Common myeloid progenitor, CD34-positive (primary cell): ENCODE measurements at regions not wholly inside any gene's neighbourhood (a gene's known extent, or its start where the extent isn't known, plus 50 kb on each side); places are given as distances from the start of the nearest gene placed in this dataset.

Source experiments
- CTCF ChIA-PET: fragments of 350-600 bp; sonication (Branson Sonifier 250); formaldehyde crosslinking; loops from one replicate; lab custom pipeline; 2021; ENCODE audit warnings: antibody characterized with exemption; lab: Charles Lee
- POLR2A ChIA-PET: fragments of 350-600 bp; sonication (Branson Sonifier 250); formaldehyde crosslinking; loops from one replicate; lab custom pipeline; 2021; ENCODE audit warnings: antibody characterized with exemption; lab: Charles Lee
- DNase-seq, 3 donors: peaks; one replicate each; pipeline versions ENCODE4 v3.0.0 to v3.0.0-alpha.2; 2013
- H3K27ac ChIP-seq, 2 experiments: 1 replicate in 1 of 2; 2 replicates in 1 of 2; pipeline ENCODE4 v1.7.0; 2013; ENCODE audit warnings: inconsistent platforms in 2 of 2, low read length in 2 of 2, mild to moderate bottlenecking in 2 of 2, low read depth in 1 of 2, moderate library complexity in 1 of 2; ENCODE audit not compliant: severe bottlenecking in 2 of 2, insufficient read depth in 1 of 2, poor library complexity in 1 of 2
- H3K27me3 ChIP-seq, 5 experiments: replicated peaks in 2 of 5; 1 replicate in 3 of 5; 2 replicates in 2 of 5; pipeline versions ENCODE4 v1.6.1 to v1.7.0; 2013; ENCODE audit warnings: low read length in 4 of 5, mild to moderate bottlenecking in 2 of 5, moderate library complexity in 2 of 5, inconsistent platforms in 1 of 5; ENCODE audit not compliant: insufficient read depth in 5 of 5, control insufficient read depth in 4 of 5
- H3K36me3 ChIP-seq, 4 experiments: 1 replicate in 2 of 4; 2 replicates in 2 of 4; pipeline versions ENCODE4 v1.6.1 to v1.7.0; 2013; ENCODE audit warnings: low read length in 3 of 4, control low read depth in 1 of 4, mild to moderate bottlenecking in 1 of 4; ENCODE audit not compliant: control insufficient read depth in 4 of 4, insufficient read depth in 4 of 4
- H3K4me1 ChIP-seq, 4 experiments: 1 replicate in 3 of 4; 2 replicates in 1 of 4; pipeline versions ENCODE4 v1.6.1 to v1.7.1; 2013; ENCODE audit warnings: low read length in 3 of 4, mild to moderate bottlenecking in 3 of 4, control low read depth in 1 of 4, inconsistent platforms in 1 of 4, moderate library complexity in 1 of 4; ENCODE audit not compliant: control insufficient read depth in 4 of 4, insufficient read depth in 4 of 4; ENCODE audit errors: control extremely low read depth in 1 of 4
- H3K4me3 ChIP-seq, 7 experiments: 1 replicate in 4 of 7; 2 replicates in 3 of 7; pipeline versions ENCODE4 v1.5.1 to v1.7.0; 2013; ENCODE audit warnings: mild to moderate bottlenecking in 7 of 7, low read length in 6 of 7, moderate library complexity in 6 of 7, inconsistent platforms in 2 of 7, low read depth in 2 of 7, control low read depth in 1 of 7; ENCODE audit not compliant: insufficient read depth in 4 of 7, control insufficient read depth in 1 of 7; ENCODE audit errors: extremely low read depth in 1 of 7
- H3K9me3 ChIP-seq, 5 experiments: 1 replicate in 4 of 5; 2 replicates in 1 of 5; pipeline versions ENCODE4 v1.6.1 to v1.7.1; 2013; ENCODE audit warnings: low read length in 4 of 5, mild to moderate bottlenecking in 2 of 5, inconsistent platforms in 1 of 5, low read depth in 1 of 5, moderate library complexity in 1 of 5; ENCODE audit not compliant: control insufficient read depth in 4 of 5, insufficient read depth in 2 of 5; ENCODE audit errors: control extremely low read depth in 1 of 5
- WGBS: methylation state at CpG from one replicate; pipeline ENCODE4 v1.1.5; 2013; ENCODE audit not compliant: insufficient coverage; 5-methylcytosine and 5-hydroxymethylcytosine counted together

DNA sequence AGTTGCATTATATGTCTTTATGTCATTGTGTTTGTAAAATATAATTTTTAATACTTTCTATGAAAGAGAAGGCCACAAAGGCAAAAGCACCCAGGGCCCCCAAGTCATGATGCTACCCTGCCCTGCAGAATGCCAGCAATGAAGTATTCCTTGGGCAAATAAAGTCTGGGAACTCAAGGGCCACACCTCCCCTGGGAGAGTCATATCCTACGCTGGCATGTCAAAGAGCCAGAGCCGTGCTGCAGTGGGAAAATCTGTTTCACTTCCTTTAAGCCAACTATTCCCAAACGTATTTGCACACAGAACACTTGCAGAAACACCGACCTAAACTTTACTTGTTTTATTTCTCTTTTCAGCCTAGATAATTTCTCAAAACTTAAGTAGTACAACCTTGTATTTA lies 98.4 kb upstream of the KAZN start:
- Histone ChIP-seq H3K9me3 (no peaks in the 10 kb centered on the region), H3K27me3 (peaks cover 0 to 26% (median 4%) of the 10 kb centered on the region in 5 experiments), H3K36me3 (no peaks in the 10 kb centered on the region), H3K27ac (no peak overlapping the region), H3K4me3 (no peak overlapping the region), H3K4me1 (no peaks in the 10 kb centered on the region)
- no peak for DNase-seq
- WGBS: 66% methylated on average over 2 of the region's 4 CpGs
- ChIA-PET POLR2A (no interaction called here), CTCF (no interaction called here)

DNA sequence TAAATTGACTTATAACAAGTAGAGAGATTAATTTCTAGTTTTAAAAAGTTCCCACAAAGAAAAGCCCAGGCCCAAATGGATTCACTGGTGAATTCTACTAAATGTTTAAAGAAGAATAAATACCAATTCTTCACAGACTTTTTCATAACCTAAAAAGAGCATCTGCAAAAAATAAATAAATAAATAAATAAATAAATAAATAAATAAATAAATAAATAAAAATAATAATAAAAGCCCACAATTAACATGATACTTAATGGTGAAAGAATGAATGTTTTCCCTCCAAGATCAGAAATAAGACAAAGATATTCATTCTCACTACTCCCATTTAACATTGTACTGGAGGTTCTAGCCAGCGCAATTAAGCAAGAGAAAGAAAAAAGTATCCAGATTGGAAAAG lies 97.6 kb upstream of the KAZN start:
- H3K27ac ChIP-seq: no peak overlapping the region
- ChIA-PET POLR2A (no interaction called here), CTCF (no interaction called here)
- H3K36me3 ChIP-seq: no peaks in the 10 kb centered on the region
- DNase-seq: no peak
- H3K4me3 ChIP-seq: no peak overlapping the region
- WGBS: no CpG with 5 or more reads among the region's 1 CpG
- H3K4me1 ChIP-seq: no peaks in the 10 kb centered on the region
- H3K27me3 ChIP-seq: peaks cover 0 to 26% (median 3%) of the 10 kb centered on the region in 5 experiments
- no peaks in the 10 kb centered on the region for H3K9me3 ChIP-seq

DNA sequence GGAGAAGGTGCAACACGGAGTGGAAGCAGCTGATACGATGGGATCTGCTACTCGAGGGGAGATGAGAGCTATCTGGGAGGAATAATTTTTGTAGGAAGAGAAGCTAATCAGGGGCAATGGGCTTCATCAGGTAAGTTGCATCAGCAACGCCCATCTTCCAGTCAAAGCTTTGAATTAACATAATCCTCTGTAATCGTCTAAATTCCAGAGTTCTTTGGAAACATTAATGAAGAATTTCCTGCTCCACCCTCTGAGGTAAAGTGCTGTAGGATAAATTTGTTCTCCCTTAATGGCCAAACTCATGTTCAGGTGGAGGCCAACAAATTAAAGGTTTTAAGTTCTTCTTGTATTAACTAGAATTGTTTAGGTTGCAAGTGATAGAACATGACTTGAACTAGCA lies 94.0 kb upstream of the KAZN start:
- Histone ChIP-seq H3K36me3 (no peaks in the 10 kb centered on the region), H3K27ac (no peak overlapping the region), H3K4me3 (no peak overlapping the region), H3K9me3 (no peaks in the 10 kb centered on the region), H3K27me3 (peaks cover 0 to 26% (median 1%) of the 10 kb centered on the region in 5 experiments), H3K4me1 (no peaks in the 10 kb centered on the region)
- ChIA-PET POLR2A (no interaction called here), CTCF (no interaction called here)
- DNase-seq: no peak
- WGBS: 53% methylated on average over 4 of the region's 5 CpGs

DNA sequence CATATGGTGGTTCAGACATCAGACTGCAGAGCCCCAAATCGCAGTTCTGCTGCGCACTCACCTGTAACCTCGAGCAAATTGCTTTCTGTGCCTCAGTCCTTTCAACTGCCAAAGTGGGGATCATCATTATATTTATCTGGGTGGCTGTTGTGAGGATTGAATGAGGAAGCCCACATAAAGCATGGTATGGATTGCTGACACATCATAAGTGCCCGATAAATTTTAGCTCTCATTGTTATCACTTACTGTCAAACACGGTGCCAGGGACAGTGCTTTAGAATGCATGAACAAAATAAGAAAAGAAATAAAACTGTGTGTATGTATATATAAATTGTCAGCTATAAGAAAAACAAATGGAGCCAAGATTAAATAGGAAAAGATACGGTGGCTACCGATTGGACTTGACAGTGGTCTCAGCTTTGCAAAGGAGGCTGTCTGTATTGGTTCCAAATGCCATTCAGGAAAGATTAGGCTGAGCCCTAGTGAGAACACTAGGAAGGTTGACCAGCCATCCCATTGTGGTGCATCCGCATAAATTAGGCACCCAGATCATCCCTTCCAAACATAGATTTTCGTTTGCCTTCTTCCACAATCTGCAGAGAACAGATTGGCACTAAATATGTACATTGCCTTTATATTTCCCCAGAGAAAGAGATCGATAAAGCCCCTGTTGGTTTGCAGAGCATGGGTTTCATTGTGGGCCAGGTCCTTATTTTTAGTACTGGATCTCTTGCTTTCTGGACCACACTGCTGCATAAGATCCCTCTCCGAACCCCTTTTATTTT lies 91.8 kb upstream of the KAZN start:
- CTCF ChIA-PET: no interaction called here
- 85% methylated on average over 10 of the region's 11 CpGs for WGBS
- peaks cover 1 to 19% (median 3%) of the 10 kb centered on the region in 5 experiments for H3K27me3 ChIP-seq
- H3K9me3 ChIP-seq: no peaks in the 10 kb centered on the region
- H3K4me1 ChIP-seq: no peaks in the 10 kb centered on the region
- no peak overlapping the region for H3K4me3 ChIP-seq
- no peak for DNase-seq
- H3K36me3 ChIP-seq: no peaks in the 10 kb centered on the region
- POLR2A ChIA-PET: no interaction called here
- H3K27ac ChIP-seq: no peak overlapping the region

- no peak overlapping the region for H3K27ac ChIP-seq
- WGBS: 87% methylated on average over 3 of the region's 5 CpGs
- ChIA-PET CTCF (no interaction called here), POLR2A (no interaction called here)
- no peaks in the 10 kb centered on the region for H3K9me3 ChIP-seq
- DNase-seq: peak in 2 of 3 donors; percentile 12 to 32
- H3K4me3 ChIP-seq: no peak overlapping the region
- no peaks in the 10 kb centered on the region for H3K4me1 ChIP-seq
- no peaks in the 10 kb centered on the region for H3K36me3 ChIP-seq
- H3K27me3 ChIP-seq: peaks cover 1 to 22% (median 3%) of the 10 kb centered on the region in 5 experiments
Observed at GRCh38 chr1:14507262-14507661, 91.2 kb upstream of the KAZN start.

DNA sequence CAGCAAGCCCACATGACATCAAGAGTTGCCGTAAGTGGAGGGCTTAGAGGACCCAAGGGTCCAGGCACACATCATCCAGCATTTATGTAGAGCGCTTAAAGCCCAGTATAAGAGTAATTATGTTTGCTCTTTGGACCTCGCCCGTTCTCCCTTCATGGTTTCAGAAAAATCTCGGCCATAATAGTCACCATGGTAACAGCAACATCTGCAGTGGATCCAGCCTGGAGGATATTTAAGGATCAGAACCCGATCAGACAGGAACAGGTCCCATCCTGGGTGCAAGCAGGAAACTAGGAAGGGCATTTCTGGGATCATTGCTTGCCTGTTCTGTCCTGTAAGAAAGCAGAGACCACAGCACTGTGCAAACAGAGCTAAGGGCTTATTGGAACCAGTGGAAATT lies 89.9 kb upstream of the KAZN start:
- ChIA-PET CTCF (no interaction called here), POLR2A (no interaction called here)
- H3K36me3 ChIP-seq: no peaks in the 10 kb centered on the region
- no peaks in the 10 kb centered on the region for H3K9me3 ChIP-seq
- H3K27me3 ChIP-seq: peaks cover 3 to 24% (median 6%) of the 10 kb centered on the region in 5 experiments
- DNase-seq: no peak
- no peaks in the 10 kb centered on the region for H3K4me1 ChIP-seq
- H3K4me3 ChIP-seq: no peak overlapping the region
- H3K27ac ChIP-seq: no peak overlapping the region
- WGBS: 100% methylated on average over 6 of the region's 6 CpGs

- DNase-seq: no peak
- ChIA-PET CTCF (no interaction called here), POLR2A (no interaction called here)
- peaks cover 3 to 21% (median 6%) of the 10 kb centered on the region in 5 experiments for H3K27me3 ChIP-seq
- H3K27ac ChIP-seq: no peak overlapping the region
- no peaks in the 10 kb centered on the region for H3K4me1 ChIP-seq
- WGBS: 85% methylated on average over 2 of the region's 2 CpGs
- no peak overlapping the region for H3K4me3 ChIP-seq
- H3K36me3 ChIP-seq: no peaks in the 10 kb centered on the region
- H3K9me3 ChIP-seq: no peaks in the 10 kb centered on the region
Observed at GRCh38 chr1:14511166-14511680, 87.3 kb upstream of the KAZN start.
